ENCODE measurements at regions not wholly inside any gene's neighbourhood (a gene's known extent, or its start where the extent isn't known, plus 50 kb on each side); places are given as distances from the start of the nearest gene placed in this dataset.

DNA sequence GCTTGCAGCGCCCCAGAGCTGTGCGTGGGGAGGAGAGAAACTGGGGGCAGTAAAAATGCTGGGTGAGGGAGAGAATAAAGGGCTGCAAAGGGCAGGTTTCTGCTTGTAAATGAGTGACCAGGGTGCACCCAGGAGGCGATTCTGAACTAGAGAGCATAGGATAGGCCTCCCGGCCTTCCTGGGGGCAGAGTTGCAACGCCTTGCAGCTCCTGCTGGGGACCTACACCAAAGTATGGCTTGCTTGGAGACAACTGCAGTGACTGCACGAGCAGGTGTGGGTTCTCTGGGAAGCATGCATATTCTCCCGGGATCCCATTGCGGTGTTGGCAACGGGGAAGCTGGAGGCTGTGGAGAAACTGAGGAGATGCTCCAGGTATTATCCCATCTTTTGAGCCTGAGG is 111.6 kb upstream of the SPACA1 start:
- H3K4me3 ChIP-seq (ENCODE audit: low read depth in 1 of 2, low read length in 2 of 2), result no peak overlapping the region
- no peaks in the 10 kb centered on the region for H3K9me3 ChIP-seq (ENCODE audit: control insufficient read depth in 1 of 2, low read length in 2 of 2)
- no peaks in the 10 kb centered on the region for H3K27me3 ChIP-seq (ENCODE audit: low read depth, low read length)
- H3K4me1 ChIP-seq (ENCODE audit: control insufficient read depth in 1 of 2, insufficient read depth in 2 of 2, low read length in 2 of 2), result no peaks in the 10 kb centered on the region
- no peaks in the 10 kb centered on the region for H3K36me3 ChIP-seq (ENCODE audit: control insufficient read depth in 1 of 2, insufficient read depth in 2 of 2, low read length in 2 of 2)
- no peak overlapping the region for H3K27ac ChIP-seq (ENCODE audit: low read length)

GRCh38 chr6:87935196-87935595 is 112.4 kb upstream of the SPACA1 start:
- Histone ChIP-seq H3K27me3 (ENCODE audit: low read depth, low read length) (no peaks in the 10 kb centered on the region), H3K4me3 (ENCODE audit: low read depth in 1 of 2, low read length in 2 of 2) (no peak overlapping the region), H3K27ac (ENCODE audit: low read length) (no peak overlapping the region), H3K36me3 (ENCODE audit: control insufficient read depth in 1 of 2, insufficient read depth in 2 of 2, low read length in 2 of 2) (no peaks in the 10 kb centered on the region), H3K9me3 (ENCODE audit: control insufficient read depth in 1 of 2, low read length in 2 of 2) (no peaks in the 10 kb centered on the region), H3K4me1 (ENCODE audit: control insufficient read depth in 1 of 2, insufficient read depth in 2 of 2, low read length in 2 of 2) (no peaks in the 10 kb centered on the region)

DNA sequence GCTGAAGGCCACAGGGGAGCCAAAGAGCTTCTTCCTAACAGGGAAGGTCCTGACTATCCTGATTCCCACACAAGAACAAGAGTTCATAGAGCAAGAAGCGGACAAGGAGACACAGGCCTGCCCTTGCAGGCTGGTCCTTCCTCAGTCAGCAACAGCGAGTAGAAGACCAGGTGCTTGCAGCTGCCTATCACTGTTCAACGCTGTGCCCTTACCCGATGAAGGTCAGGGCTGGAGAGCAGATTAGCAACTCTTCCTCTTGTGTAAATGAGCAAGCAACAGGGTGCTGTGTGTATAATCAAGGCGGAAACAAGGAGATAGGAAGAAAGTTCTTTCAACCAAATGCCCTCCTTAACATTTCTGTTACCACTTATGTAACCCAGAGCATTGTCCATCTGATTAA is 115.3 kb upstream of the SPACA1 start:
- no peaks in the 10 kb centered on the region for H3K9me3 ChIP-seq (ENCODE audit: control insufficient read depth in 1 of 2, low read length in 2 of 2)
- no peak overlapping the region for H3K27ac ChIP-seq (ENCODE audit: low read length)

DNA sequence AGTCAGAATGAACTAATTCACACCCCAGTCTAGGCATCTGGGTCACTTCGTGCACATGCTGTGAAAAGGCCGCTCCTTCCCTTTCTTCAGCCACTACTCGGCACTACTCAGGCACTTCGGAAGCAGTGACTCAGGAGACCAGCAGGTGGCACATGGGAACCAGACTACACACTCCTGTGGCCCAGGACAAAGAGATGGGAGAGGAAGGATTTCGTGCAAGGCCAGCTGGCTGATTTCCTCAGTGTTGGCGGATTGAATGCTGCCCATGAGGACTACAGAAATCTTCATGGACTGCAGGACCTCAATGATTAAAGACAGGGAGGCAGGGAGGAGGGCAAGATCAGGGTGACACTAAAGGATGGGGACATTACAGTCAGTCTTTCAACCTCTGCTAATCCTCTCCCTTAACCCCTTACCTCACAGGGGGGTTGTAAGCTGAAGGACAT is 117.8 kb upstream of the SPACA1 start:
- no peaks in the 10 kb centered on the region for H3K36me3 ChIP-seq (ENCODE audit: control insufficient read depth in 1 of 2, insufficient read depth in 2 of 2, low read length in 2 of 2)
- no peaks in the 10 kb centered on the region for H3K27me3 ChIP-seq (ENCODE audit: low read depth, low read length)
- no peak overlapping the region for H3K4me3 ChIP-seq (ENCODE audit: low read depth in 1 of 2, low read length in 2 of 2)
- H3K4me1 ChIP-seq (ENCODE audit: control insufficient read depth in 1 of 2, insufficient read depth in 2 of 2, low read length in 2 of 2), result no peaks in the 10 kb centered on the region
- no peaks in the 10 kb centered on the region for H3K9me3 ChIP-seq (ENCODE audit: control insufficient read depth in 1 of 2, low read length in 2 of 2)
- no peak overlapping the region for H3K27ac ChIP-seq (ENCODE audit: low read length)

More for the DNA sequence above, 115.3 kb upstream of the SPACA1 start:
- Histone ChIP-seq H3K4me3 (ENCODE audit: low read depth in 1 of 2, low read length in 2 of 2) (no peak overlapping the region), H3K4me1 (ENCODE audit: control insufficient read depth in 1 of 2, insufficient read depth in 2 of 2, low read length in 2 of 2) (no peaks in the 10 kb centered on the region), H3K27me3 (ENCODE audit: low read depth, low read length) (no peaks in the 10 kb centered on the region), H3K36me3 (ENCODE audit: control insufficient read depth in 1 of 2, insufficient read depth in 2 of 2, low read length in 2 of 2) (no peaks in the 10 kb centered on the region)

DNA sequence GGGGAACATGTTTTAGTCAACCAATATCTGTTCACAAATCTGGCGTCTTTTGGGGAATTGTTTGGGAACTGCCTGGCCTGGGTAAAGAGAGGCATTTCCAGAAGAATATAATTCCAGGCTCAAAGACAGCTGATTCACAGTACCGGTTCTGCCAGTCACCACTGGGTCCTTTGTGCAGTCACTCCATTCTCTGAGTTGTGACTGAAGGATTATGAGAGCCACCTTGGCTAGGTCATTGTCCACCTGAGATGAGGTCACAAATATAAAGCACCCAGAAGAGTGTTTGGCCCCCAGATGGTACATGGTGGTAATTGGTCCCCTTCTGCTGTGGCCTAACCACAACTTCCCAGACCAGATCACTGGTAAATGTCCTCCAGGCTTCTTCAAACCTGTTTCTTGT is 121.0 kb upstream of the SPACA1 start:
- H3K27me3 ChIP-seq (ENCODE audit: low read depth, low read length), result no peaks in the 10 kb centered on the region
- no peak overlapping the region for H3K27ac ChIP-seq (ENCODE audit: low read length)
- no peaks in the 10 kb centered on the region for H3K36me3 ChIP-seq (ENCODE audit: control insufficient read depth in 1 of 2, insufficient read depth in 2 of 2, low read length in 2 of 2)
- no peaks in the 10 kb centered on the region for H3K4me1 ChIP-seq (ENCODE audit: control insufficient read depth in 1 of 2, insufficient read depth in 2 of 2, low read length in 2 of 2)
- no peaks in the 10 kb centered on the region for H3K9me3 ChIP-seq (ENCODE audit: control insufficient read depth in 1 of 2, low read length in 2 of 2)
- H3K4me3 ChIP-seq (ENCODE audit: low read depth in 1 of 2, low read length in 2 of 2), result no peak overlapping the region

DNA sequence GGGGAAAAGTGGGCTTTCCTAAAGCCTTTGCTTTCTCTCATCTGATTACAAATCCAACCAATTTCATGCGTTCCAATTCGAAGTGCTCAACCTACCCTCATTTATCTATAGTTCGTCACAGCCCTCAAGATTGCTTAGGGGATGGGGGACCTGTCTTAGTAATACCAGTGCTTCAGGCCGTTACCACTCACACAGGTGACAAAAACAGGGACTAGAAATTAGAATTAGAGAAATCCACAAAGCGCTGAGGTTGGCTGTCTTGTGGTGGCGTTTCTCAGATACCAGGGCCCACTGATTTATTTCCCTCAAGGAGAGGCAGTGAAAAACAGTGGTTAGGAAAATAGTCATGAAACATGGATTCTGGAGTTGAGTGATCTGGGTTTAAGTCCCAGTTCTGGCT is 121.6 kb upstream of the SPACA1 start:
- no peaks in the 10 kb centered on the region for H3K4me1 ChIP-seq (ENCODE audit: control insufficient read depth in 1 of 2, insufficient read depth in 2 of 2, low read length in 2 of 2)
- H3K27me3 ChIP-seq (ENCODE audit: low read depth, low read length), result no peaks in the 10 kb centered on the region
- no peak overlapping the region for H3K4me3 ChIP-seq (ENCODE audit: low read depth in 1 of 2, low read length in 2 of 2)
- H3K9me3 ChIP-seq (ENCODE audit: control insufficient read depth in 1 of 2, low read length in 2 of 2), result no peaks in the 10 kb centered on the region
- no peaks in the 10 kb centered on the region for H3K36me3 ChIP-seq (ENCODE audit: control insufficient read depth in 1 of 2, insufficient read depth in 2 of 2, low read length in 2 of 2)
- H3K27ac ChIP-seq (ENCODE audit: low read length), result no peak overlapping the region

GRCh38 chr6:87925373-87926060 is 122.1 kb upstream of the SPACA1 start:
- Histone ChIP-seq H3K4me1 (ENCODE audit: control insufficient read depth in 1 of 2, insufficient read depth in 2 of 2, low read length in 2 of 2) (no peaks in the 10 kb centered on the region), H3K4me3 (ENCODE audit: low read depth in 1 of 2, low read length in 2 of 2) (no peak overlapping the region), H3K27me3 (ENCODE audit: low read depth, low read length) (no peaks in the 10 kb centered on the region), H3K27ac (ENCODE audit: low read length) (no peak overlapping the region), H3K36me3 (ENCODE audit: control insufficient read depth in 1 of 2, insufficient read depth in 2 of 2, low read length in 2 of 2) (no peaks in the 10 kb centered on the region), H3K9me3 (ENCODE audit: control insufficient read depth in 1 of 2, low read length in 2 of 2) (no peaks in the 10 kb centered on the region)

DNA sequence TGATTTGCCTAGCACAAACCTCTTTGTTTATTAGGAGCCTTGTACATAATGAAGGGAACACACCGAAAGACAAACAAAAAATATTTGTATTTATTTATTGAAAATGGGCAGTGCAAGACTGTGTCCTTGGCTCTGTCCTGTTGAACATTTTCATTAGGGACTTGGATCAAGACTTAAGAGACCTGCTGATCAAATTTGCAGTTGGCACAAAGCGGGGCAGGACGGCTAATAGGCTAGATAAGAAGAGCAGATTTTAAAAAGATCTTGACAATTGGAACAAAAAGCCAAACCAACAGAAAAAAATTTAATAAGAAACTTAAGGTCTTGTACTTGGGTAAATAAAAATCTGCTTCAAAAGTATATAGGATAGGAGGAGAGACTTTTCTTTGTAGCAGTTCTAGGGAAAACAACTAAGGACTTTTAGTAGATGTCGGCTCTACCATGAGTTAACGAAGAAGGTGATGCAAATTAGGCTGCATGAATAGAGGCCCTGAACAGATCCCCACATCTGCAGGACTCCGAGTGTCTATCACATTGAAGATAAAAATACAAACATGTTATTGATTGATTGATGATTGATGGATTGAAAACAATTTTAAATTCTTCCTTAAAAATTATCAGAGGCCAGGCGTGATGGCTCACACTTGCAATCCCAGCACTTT is 124.1 kb upstream of the SPACA1 start:
- no peaks in the 10 kb centered on the region for H3K4me1 ChIP-seq (ENCODE audit: control insufficient read depth in 1 of 2, insufficient read depth in 2 of 2, low read length in 2 of 2)
- H3K27ac ChIP-seq (ENCODE audit: low read length), result no peak overlapping the region
- no peaks in the 10 kb centered on the region for H3K9me3 ChIP-seq (ENCODE audit: control insufficient read depth in 1 of 2, low read length in 2 of 2)
- no peaks in the 10 kb centered on the region for H3K36me3 ChIP-seq (ENCODE audit: control insufficient read depth in 1 of 2, insufficient read depth in 2 of 2, low read length in 2 of 2)
- no peaks in the 10 kb centered on the region for H3K27me3 ChIP-seq (ENCODE audit: low read depth, low read length)
- H3K4me3 ChIP-seq (ENCODE audit: low read depth in 1 of 2, low read length in 2 of 2), result no peak overlapping the region

DNA sequence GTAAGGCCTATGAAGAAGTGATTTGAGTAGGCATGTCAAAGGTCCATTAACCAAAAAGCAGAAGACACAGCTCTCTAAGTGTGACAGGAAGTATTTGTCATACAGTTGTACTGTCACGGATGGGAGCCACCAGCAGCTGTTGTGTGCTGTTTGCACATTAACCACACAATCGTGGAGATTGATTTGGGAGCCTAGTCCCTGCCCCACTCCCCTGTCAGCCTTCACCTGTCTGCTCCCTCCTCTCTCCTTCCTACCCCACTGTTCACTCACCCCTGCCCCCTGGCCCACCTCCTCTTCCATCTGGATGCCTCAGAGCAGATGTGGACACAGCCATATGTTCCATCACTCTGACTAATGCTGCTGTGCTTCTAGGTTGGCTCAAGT is 124.7 kb upstream of the SPACA1 start:
- H3K9me3 ChIP-seq (ENCODE audit: control insufficient read depth in 1 of 2, low read length in 2 of 2), result no peaks in the 10 kb centered on the region
- H3K27me3 ChIP-seq (ENCODE audit: low read depth, low read length), result no peaks in the 10 kb centered on the region
- no peak overlapping the region for H3K4me3 ChIP-seq (ENCODE audit: low read depth in 1 of 2, low read length in 2 of 2)
- H3K4me1 ChIP-seq (ENCODE audit: control insufficient read depth in 1 of 2, insufficient read depth in 2 of 2, low read length in 2 of 2), result no peaks in the 10 kb centered on the region
- no peak overlapping the region for H3K27ac ChIP-seq (ENCODE audit: low read length)
- H3K36me3 ChIP-seq (ENCODE audit: control insufficient read depth in 1 of 2, insufficient read depth in 2 of 2, low read length in 2 of 2), result no peaks in the 10 kb centered on the region

DNA sequence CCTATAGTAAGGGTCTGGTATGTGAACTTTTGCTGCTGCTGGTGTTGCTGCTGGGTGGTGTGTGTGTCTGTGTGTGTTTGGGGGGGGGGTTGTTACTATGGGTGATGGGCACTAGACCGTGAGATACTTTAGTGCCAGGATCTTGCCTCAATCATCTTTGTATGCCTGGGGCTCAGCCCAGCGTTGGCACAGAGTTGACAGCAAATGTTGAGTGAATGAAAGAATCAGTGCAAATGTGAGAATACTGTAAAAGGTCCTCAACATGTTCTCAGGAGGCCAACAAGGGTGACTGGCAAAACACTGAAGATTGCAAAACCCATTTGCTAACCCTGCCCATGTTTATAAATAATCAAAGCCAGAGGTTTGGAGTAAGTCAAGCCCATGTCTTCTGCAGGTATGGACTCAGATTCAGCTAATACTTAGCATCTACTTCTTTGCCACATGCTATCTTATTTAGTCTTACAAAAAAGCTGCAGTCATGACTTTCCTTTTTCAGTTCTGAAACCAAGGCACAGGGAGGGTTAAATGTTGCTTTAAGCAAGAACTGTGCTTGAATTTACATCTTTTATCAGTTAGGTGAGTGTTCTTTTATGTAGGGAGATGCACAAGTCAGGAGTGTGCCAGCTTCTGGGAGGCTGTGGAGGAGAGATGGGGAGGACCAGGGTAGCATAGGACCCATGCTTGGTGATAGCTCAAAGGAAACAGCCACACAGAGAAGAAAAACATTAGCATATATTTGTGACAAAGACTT is 125.3 kb upstream of the SPACA1 start:
- Histone ChIP-seq H3K9me3 (ENCODE audit: control insufficient read depth in 1 of 2, low read length in 2 of 2) (no peaks in the 10 kb centered on the region), H3K36me3 (ENCODE audit: control insufficient read depth in 1 of 2, insufficient read depth in 2 of 2, low read length in 2 of 2) (no peaks in the 10 kb centered on the region)

DNA sequence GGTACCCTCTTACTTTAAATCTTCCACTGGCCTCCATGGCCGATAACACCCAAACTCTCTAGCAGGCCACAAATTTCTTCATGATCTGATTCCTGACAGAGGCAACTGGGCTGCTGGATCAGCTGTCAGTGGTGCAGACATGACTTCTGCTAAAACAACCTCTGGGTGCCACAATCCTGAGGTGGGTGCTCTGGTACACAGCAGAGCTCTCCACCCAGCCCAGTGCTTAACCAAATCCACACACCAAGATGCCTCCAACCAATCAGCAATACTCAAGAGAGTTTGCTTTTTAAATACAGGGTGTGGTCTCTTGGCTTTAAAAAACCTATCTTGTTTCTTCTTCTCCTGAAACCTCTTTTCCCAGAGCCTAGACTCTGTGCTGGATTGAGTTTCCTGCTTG is 126.6 kb upstream of the SPACA1 start:
- H3K27ac ChIP-seq (ENCODE audit: low read length), result no peak overlapping the region
- no peaks in the 10 kb centered on the region for H3K4me1 ChIP-seq (ENCODE audit: control insufficient read depth in 1 of 2, insufficient read depth in 2 of 2, low read length in 2 of 2)
- no peaks in the 10 kb centered on the region for H3K27me3 ChIP-seq (ENCODE audit: low read depth, low read length)

More for the DNA sequence above, 125.3 kb upstream of the SPACA1 start:
- Histone ChIP-seq H3K4me1 (ENCODE audit: control insufficient read depth in 1 of 2, insufficient read depth in 2 of 2, low read length in 2 of 2) (no peaks in the 10 kb centered on the region), H3K27ac (ENCODE audit: low read length) (no peak overlapping the region), H3K4me3 (ENCODE audit: low read depth in 1 of 2, low read length in 2 of 2) (no peak overlapping the region), H3K27me3 (ENCODE audit: low read depth, low read length) (no peaks in the 10 kb centered on the region)

More for the DNA sequence above, 126.6 kb upstream of the SPACA1 start:
- Histone ChIP-seq H3K9me3 (ENCODE audit: control insufficient read depth in 1 of 2, low read length in 2 of 2) (no peaks in the 10 kb centered on the region), H3K36me3 (ENCODE audit: control insufficient read depth in 1 of 2, insufficient read depth in 2 of 2, low read length in 2 of 2) (no peaks in the 10 kb centered on the region), H3K4me3 (ENCODE audit: low read depth in 1 of 2, low read length in 2 of 2) (no peak overlapping the region)
